ENCODE measurements at regions not wholly inside any gene's neighbourhood (a gene's known extent, or its start where the extent isn't known, plus 50 kb on each side); places are given as distances from the start of the nearest gene placed in this dataset.
"Not testable (repeated sequence)": the region's sequence is repeated elsewhere in the genome, so short reads cannot be mapped to it uniquely, and the experiment has no call there.

- DNase-seq, result no peak
Measured at GRCh38 chr13:32828711-32829110, 187.5 kb upstream of the KL start.

- DNase-seq, result no peak
Measured at GRCh38 chr13:32829269-32829668, 187.0 kb upstream of the KL start.

GRCh38 chr13:32829676-32830335, 186.4 kb upstream of the KL start:
- no peak for DNase-seq

GRCh38 chr13:32830336-32831031, 185.7 kb upstream of the KL start:
- no peak for DNase-seq

- DNase-seq, result no peak
Measured at GRCh38 chr13:32837307-32837972, 178.8 kb upstream of the KL start.

- DNase-seq, result no peak
Measured at GRCh38 chr13:32837973-32838927, 178.0 kb upstream of the KL start.

- DNase-seq, result no peak
Measured at GRCh38 chr13:32838945-32839344, 177.3 kb upstream of the KL start.

GRCh38 chr13:32840113-32840512, 176.1 kb upstream of the KL start:
- DNase-seq, result no peak

- DNase-seq, result no peak
Measured at GRCh38 chr13:32840989-32841713, 175.1 kb upstream of the KL start.

- DNase-seq, result no peak
Measured at GRCh38 chr13:32845952-32846950, 170.0 kb upstream of the KL start.

GRCh38 chr13:32847976-32848375, 168.2 kb upstream of the KL start:
- DNase-seq, result not testable (repeated sequence)

- no peak for DNase-seq
Measured at GRCh38 chr13:32849369-32849768, 166.9 kb upstream of the KL start.

GRCh38 chr13:32850316-32851052, 165.7 kb upstream of the KL start:
- DNase-seq, result no peak

GRCh38 chr13:32851083-32852069, 164.8 kb upstream of the KL start:
- DNase-seq, result no peak

- DNase-seq, result no peak
Measured at GRCh38 chr13:32852526-32852925, 163.7 kb upstream of the KL start.

- DNase-seq, result no peak
Measured at GRCh38 chr13:32857077-32857476, 159.1 kb upstream of the KL start.

- no peak for DNase-seq
Measured at GRCh38 chr13:32857689-32858088, 158.5 kb upstream of the KL start.

GRCh38 chr13:32859707-32860292, 156.4 kb upstream of the KL start:
- no peak for DNase-seq

GRCh38 chr13:32861304-32861703, 154.9 kb upstream of the KL start:
- no peak for DNase-seq

Measured in stimulated activated CD4-positive, alpha-beta T cell treated with anti-CD3 and anti-CD28 coated beads, Interleukin-12 subunit alpha, Interleukin-12 subunit beta, amount 100 ng/mL, for 4 hours (primary cell).